HEK293 (cell line): ENCODE measurements at regions not wholly inside any gene's neighbourhood (a gene's known extent, or its start where the extent isn't known, plus 50 kb on each side); places are given as distances from the start of the nearest gene placed in this dataset.

Source experiments
- CTCF ChIA-PET: fragments of 350-600 bp; formaldehyde crosslinking; extraction: SDS; loops from one replicate; lab custom pipeline; 2021; ENCODE audit warnings: antibody characterized with exemption; lab: Yijun Ruan, JAX
- POLR2A ChIA-PET: fragments of 300-600 bp; formaldehyde crosslinking; extraction: SDS; loops from one replicate; lab custom pipeline; 2020; ENCODE audit warnings: antibody characterized with exemption, inconsistent platforms; lab: Yijun Ruan, JAX
- H3K27ac ChIP-seq: fragments of 200-500 bp; sonication (Bioruptor generic); 2 replicates; pipeline ENCODE4 v1.5.1; 2014; ENCODE audit warnings: low read depth, low read length, control low read depth, inconsistent platforms; ENCODE audit errors: extremely low read depth
- H3K36me3 ChIP-seq, 2 experiments: fragments of 200-500 bp in 1 of 2; sonication (Bioruptor generic) in 1 of 2; 1 replicate in 1 of 2; 2 replicates in 1 of 2; pipeline ENCODE4 v1.5.1; 2014 to 2017; ENCODE audit warnings: inconsistent platforms in 2 of 2, low read length in 2 of 2; ENCODE audit not compliant: control insufficient read depth in 2 of 2, insufficient read depth in 1 of 2
- H3K4me1 ChIP-seq: fragments of 200-500 bp; sonication (Bioruptor generic); 2 replicates; pipeline ENCODE4 v1.5.1; 2014; ENCODE audit warnings: mild to moderate bottlenecking, low read length, inconsistent platforms; ENCODE audit not compliant: control insufficient read depth, insufficient read depth
- H3K4me3 ChIP-seq: 2 replicates; pipeline ENCODE4 v1.5.1; 2011; ENCODE audit warnings: low read depth, mild to moderate bottlenecking, control low read depth, low read length, moderate library complexity
- H3K9me3 ChIP-seq: fragments of 200-500 bp; sonication (Bioruptor generic); 2 replicates; pipeline ENCODE4 v1.5.1; 2014; ENCODE audit warnings: low read depth, low read length, inconsistent platforms; ENCODE audit not compliant: control insufficient read depth, insufficient read depth
- GLIS1 ChIP-seq: fragments of 450-650 bp; formaldehyde crosslinking; IDR thresholded peaks from 2 replicates; pipeline ENCODE4 v1.5.1; 2016; ENCODE audit warnings: missing biosample characterization, missing genetic modification characterization
- GLIS2 ChIP-seq: fragments of 450-650 bp; formaldehyde crosslinking; IDR thresholded peaks from 2 replicates; pipeline ENCODE4 v1.5.1; 2016; ENCODE audit warnings: missing biosample characterization, missing genetic modification characterization
- PRDM1 ChIP-seq: fragments of 450-650 bp; formaldehyde crosslinking; IDR thresholded peaks from 2 replicates; pipeline ENCODE4; 2016; ENCODE audit warnings: missing biosample characterization, missing genetic modification characterization
- RBAK ChIP-seq: fragments of 450-650 bp; formaldehyde crosslinking; IDR thresholded peaks from 2 replicates; pipeline ENCODE4 v1.5.1; 2016; ENCODE audit warnings: missing biosample characterization, missing genetic modification characterization
- SCRT2 ChIP-seq: fragments of 450-650 bp; formaldehyde crosslinking; IDR thresholded peaks from 2 replicates; pipeline ENCODE4 v1.5.1; 2016; ENCODE audit warnings: missing biosample characterization, missing genetic modification characterization
- SETDB1 ChIP-seq: IDR thresholded peaks from one replicate; pipeline ENCODE4 v1.6.1; 2017; ENCODE audit warnings: mild to moderate bottlenecking, low read length, moderate library complexity, mixed read lengths; ENCODE audit not compliant: insufficient read length
- ZBTB7A ChIP-seq: fragments of 450-650 bp; formaldehyde crosslinking; IDR thresholded peaks from 2 replicates; pipeline ENCODE4 v1.5.1; 2016; ENCODE audit warnings: low read depth, missing biosample characterization, missing genetic modification characterization
- ZFHX2 ChIP-seq: fragments of 450-650 bp; formaldehyde crosslinking; conservative IDR thresholded peaks from 2 replicates; pipeline ENCODE4 v1.5.1; 2016; ENCODE audit warnings: missing biosample characterization, missing genetic modification characterization
- ZNF133 ChIP-seq: fragments of 450-650 bp; formaldehyde crosslinking; IDR thresholded peaks from 2 replicates; pipeline ENCODE4 v1.5.1; 2016; ENCODE audit warnings: missing biosample characterization, missing genetic modification characterization
- ZNF184 ChIP-seq: fragments of 450-650 bp; IDR thresholded peaks from 2 replicates; pipeline ENCODE4 v1.5.1; 2018; ENCODE audit warnings: missing biosample characterization, mild to moderate bottlenecking, missing genetic modification characterization
- ZNF354C ChIP-seq: fragments of 450-650 bp; formaldehyde crosslinking; IDR thresholded peaks from 2 replicates; pipeline ENCODE4 v1.5.1; 2016; ENCODE audit warnings: missing biosample characterization, missing genetic modification characterization, low read depth, borderline replicate concordance
- ZNF366 ChIP-seq: fragments of 450-650 bp; formaldehyde crosslinking; conservative IDR thresholded peaks from 2 replicates; pipeline ENCODE4 v1.5.1; 2016; ENCODE audit warnings: missing biosample characterization, missing genetic modification characterization
- ZNF426 ChIP-seq: fragments of 450-650 bp; formaldehyde crosslinking; IDR thresholded peaks from 2 replicates; pipeline ENCODE4 v1.5.1; 2017; ENCODE audit warnings: missing biosample characterization, missing genetic modification characterization, mild to moderate bottlenecking, inconsistent platforms, moderate library complexity
- ZNF585B ChIP-seq: fragments of 450-650 bp; formaldehyde crosslinking; IDR thresholded peaks from 2 replicates; pipeline ENCODE4 v1.5.1; 2016; ENCODE audit warnings: missing biosample characterization, missing genetic modification characterization
- ZNF596 ChIP-seq: fragments of 450-650 bp; IDR thresholded peaks from 2 replicates; pipeline ENCODE4 v1.5.0; 2018; ENCODE audit warnings: missing biosample characterization, mild to moderate bottlenecking, missing genetic modification characterization, moderate library complexity
- ZNF600 ChIP-seq: fragments of 450-650 bp; formaldehyde crosslinking; IDR thresholded peaks from 2 replicates; pipeline ENCODE4 v1.5.1; 2016; ENCODE audit warnings: missing biosample characterization, missing genetic modification characterization
- ZNF621 ChIP-seq: fragments of 450-650 bp; formaldehyde crosslinking; IDR thresholded peaks from 2 replicates; pipeline ENCODE4 v1.5.1; 2017; ENCODE audit warnings: missing biosample characterization, missing genetic modification characterization
- ZNF623 ChIP-seq: fragments of 450-650 bp; formaldehyde crosslinking; IDR thresholded peaks from 2 replicates; pipeline ENCODE4 v1.5.1; 2016; ENCODE audit warnings: missing biosample characterization, missing genetic modification characterization
- ZNF624 ChIP-seq: fragments of 450-650 bp; formaldehyde crosslinking; IDR thresholded peaks from 2 replicates; pipeline ENCODE4 v1.5.1; 2017; ENCODE audit warnings: missing biosample characterization, missing genetic modification characterization
- ZNF629 ChIP-seq: fragments of 450-650 bp; formaldehyde crosslinking; IDR thresholded peaks from 2 replicates; pipeline ENCODE4 v1.5.1; 2017; ENCODE audit warnings: missing biosample characterization, missing genetic modification characterization
- ZNF660 ChIP-seq: fragments of 450-650 bp; IDR thresholded peaks from 2 replicates; pipeline ENCODE4 v1.5.1; 2018; ENCODE audit warnings: missing biosample characterization, mild to moderate bottlenecking, missing genetic modification characterization
- ZNF670 ChIP-seq: fragments of 450-650 bp; formaldehyde crosslinking; IDR thresholded peaks from 2 replicates; pipeline ENCODE4 v1.5.1; 2016; ENCODE audit warnings: missing biosample characterization, missing genetic modification characterization, low read depth
- ZNF701 ChIP-seq: fragments of 450-650 bp; formaldehyde crosslinking; IDR thresholded peaks from 2 replicates; pipeline ENCODE4 v1.5.1; 2016; ENCODE audit warnings: missing biosample characterization, missing genetic modification characterization
- ZNF707 ChIP-seq: fragments of 450-650 bp; formaldehyde crosslinking; IDR thresholded peaks from 2 replicates; pipeline ENCODE4 v1.5.1; 2016; ENCODE audit warnings: missing biosample characterization, missing genetic modification characterization
- ZNF777 ChIP-seq: fragments of 450-650 bp; formaldehyde crosslinking; IDR thresholded peaks from 2 replicates; pipeline ENCODE4 v1.5.1; 2017; ENCODE audit warnings: missing biosample characterization, missing genetic modification characterization, borderline replicate concordance
- TF ChIP-seq, protein P1 (sequence below): fragments of 450-650 bp; formaldehyde crosslinking; IDR thresholded peaks from 2 replicates; pipeline ENCODE4 v1.5.1; 2016; ENCODE audit warnings: missing biosample characterization, missing genetic modification characterization
- TF ChIP-seq, protein P2 (sequence below): fragments of 450-650 bp; IDR thresholded peaks from 2 replicates; pipeline ENCODE4 v1.5.1; 2018; ENCODE audit warnings: missing biosample characterization, mild to moderate bottlenecking, missing genetic modification characterization
- TF ChIP-seq, protein P3 (sequence below): fragments of 450-650 bp; formaldehyde crosslinking; IDR thresholded peaks from 2 replicates; pipeline ENCODE4 v1.5.1; 2016; ENCODE audit warnings: missing biosample characterization, missing genetic modification characterization
- TF ChIP-seq, protein P4 (sequence below): fragments of 450-650 bp; formaldehyde crosslinking; IDR thresholded peaks from 2 replicates; pipeline ENCODE4 v1.5.1; 2016; ENCODE audit warnings: missing biosample characterization, missing genetic modification characterization

DNA sequence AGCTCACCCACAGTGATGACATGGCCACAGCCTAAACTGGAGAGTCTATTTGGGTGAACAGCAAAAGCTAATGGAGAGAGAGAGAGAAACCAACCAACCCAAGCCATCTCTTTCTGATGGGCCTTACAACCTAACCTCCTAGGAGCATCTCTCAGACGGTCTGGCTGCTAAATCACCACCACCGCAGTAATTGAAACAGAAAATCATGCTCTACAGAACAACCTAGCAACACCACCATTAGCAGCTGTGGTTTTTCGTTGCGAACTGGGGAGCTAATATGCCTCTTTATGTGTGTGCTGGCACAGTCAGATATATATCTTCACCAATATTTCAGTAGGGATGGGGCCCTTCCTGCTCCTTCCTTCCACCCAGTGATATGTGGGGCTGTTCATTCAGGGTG, 166.9 kb upstream of the PROK2 start (continued):
- TF ChIP-seq ZFHX2 (no peak), ZNF354C (tag by site-specific recombination) (no peak), ZBTB7A (tag by site-specific recombination) (no peak), ZNF600 (tag by site-specific recombination) (no peak), ZNF660 (tag by site-specific recombination) (no peak), ZNF621 (tag by site-specific recombination) (no peak), ZNF624 (no peak), ZNF585B (no peak), RBAK (no peak), ZNF707 (no peak)
- TF ChIP-seq, protein P1, sequence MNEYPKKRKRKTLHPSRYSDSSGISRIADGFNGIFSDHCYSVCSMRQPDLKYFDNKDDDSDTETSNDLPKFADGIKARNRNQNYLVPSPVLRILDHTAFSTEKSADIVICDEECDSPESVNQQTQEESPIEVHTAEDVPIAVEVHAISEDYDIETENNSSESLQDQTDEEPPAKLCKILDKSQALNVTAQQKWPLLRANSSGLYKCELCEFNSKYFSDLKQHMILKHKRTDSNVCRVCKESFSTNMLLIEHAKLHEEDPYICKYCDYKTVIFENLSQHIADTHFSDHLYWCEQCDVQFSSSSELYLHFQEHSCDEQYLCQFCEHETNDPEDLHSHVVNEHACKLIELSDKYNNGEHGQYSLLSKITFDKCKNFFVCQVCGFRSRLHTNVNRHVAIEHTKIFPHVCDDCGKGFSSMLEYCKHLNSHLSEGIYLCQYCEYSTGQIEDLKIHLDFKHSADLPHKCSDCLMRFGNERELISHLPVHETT (tag by site-specific recombination), result no peak
- TF ChIP-seq, protein P2, sequence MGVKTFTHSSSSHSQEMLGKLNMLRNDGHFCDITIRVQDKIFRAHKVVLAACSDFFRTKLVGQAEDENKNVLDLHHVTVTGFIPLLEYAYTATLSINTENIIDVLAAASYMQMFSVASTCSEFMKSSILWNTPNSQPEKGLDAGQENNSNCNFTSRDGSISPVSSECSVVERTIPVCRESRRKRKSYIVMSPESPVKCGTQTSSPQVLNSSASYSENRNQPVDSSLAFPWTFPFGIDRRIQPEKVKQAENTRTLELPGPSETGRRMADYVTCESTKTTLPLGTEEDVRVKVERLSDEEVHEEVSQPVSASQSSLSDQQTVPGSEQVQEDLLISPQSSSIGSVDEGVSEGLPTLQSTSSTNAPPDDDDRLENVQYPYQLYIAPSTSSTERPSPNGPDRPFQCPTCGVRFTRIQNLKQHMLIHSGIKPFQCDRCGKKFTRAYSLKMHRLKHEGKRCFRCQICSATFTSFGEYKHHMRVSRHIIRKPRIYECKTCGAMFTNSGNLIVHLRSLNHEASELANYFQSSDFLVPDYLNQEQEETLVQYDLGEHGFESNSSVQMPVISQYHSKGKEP, result no peak

DNA sequence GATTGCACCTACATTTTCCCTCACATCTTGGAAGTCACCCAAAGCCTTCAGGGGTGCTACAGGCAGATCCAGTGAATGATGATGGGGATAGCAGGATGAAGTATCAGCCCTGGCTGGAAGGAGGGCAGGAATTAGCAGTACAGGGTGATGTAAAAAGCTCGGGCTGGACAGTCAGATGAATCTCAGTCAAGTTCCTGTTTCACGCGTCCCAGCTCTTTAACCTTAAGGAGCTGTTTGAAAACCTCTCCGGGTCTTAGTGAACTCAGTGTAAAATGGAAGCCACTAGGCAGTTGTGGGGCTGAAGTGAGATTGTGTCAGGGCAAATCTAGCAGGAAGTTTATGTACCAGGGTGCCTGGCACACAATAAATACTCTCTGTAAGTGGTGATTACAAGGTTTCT, 166.4 kb upstream of the PROK2 start:
- no peak overlapping the region for H3K4me3 ChIP-seq
- ChIA-PET POLR2A (no interaction called here), CTCF (interaction anchor here (2.6 kb wide), 1 partner anchor 76 kb away, joined by 8 read pairs; no protein-coding TSS in a partner anchor)
- TF ChIP-seq ZNF707 (no peak), ZNF621 (tag by site-specific recombination) (no peak), SCRT2 (tag by site-specific recombination) (no peak), ZNF701 (tag by site-specific recombination) (no peak), ZNF670 (tag by site-specific recombination) (no peak), ZNF426 (tag by site-specific recombination) (no peak), GLIS1 (tag by site-specific recombination) (no peak), ZNF623 (no peak), ZNF184 (tag by site-specific recombination) (no peak), SETDB1 (no peak), ZNF366 (tag by site-specific recombination) (no peak), ZNF777 (no peak), GLIS2 (tag by site-specific recombination) (no peak), ZNF629 (tag by site-specific recombination) (no peak), PRDM1 (tag by site-specific recombination) (no peak), ZNF596 (tag by site-specific recombination) (no peak), ZNF133 (tag by site-specific recombination) (no peak)
- TF ChIP-seq, protein P3, sequence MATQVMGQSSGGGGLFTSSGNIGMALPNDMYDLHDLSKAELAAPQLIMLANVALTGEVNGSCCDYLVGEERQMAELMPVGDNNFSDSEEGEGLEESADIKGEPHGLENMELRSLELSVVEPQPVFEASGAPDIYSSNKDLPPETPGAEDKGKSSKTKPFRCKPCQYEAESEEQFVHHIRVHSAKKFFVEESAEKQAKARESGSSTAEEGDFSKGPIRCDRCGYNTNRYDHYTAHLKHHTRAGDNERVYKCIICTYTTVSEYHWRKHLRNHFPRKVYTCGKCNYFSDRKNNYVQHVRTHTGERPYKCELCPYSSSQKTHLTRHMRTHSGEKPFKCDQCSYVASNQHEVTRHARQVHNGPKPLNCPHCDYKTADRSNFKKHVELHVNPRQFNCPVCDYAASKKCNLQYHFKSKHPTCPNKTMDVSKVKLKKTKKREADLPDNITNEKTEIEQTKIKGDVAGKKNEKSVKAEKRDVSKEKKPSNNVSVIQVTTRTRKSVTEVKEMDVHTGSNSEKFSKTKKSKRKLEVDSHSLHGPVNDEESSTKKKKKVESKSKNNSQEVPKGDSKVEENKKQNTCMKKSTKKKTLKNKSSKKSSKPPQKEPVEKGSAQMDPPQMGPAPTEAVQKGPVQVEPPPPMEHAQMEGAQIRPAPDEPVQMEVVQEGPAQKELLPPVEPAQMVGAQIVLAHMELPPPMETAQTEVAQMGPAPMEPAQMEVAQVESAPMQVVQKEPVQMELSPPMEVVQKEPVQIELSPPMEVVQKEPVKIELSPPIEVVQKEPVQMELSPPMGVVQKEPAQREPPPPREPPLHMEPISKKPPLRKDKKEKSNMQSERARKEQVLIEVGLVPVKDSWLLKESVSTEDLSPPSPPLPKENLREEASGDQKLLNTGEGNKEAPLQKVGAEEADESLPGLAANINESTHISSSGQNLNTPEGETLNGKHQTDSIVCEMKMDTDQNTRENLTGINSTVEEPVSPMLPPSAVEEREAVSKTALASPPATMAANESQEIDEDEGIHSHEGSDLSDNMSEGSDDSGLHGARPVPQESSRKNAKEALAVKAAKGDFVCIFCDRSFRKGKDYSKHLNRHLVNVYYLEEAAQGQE (tag by site-specific recombination), result no peak
- TF ChIP-seq, protein P4, sequence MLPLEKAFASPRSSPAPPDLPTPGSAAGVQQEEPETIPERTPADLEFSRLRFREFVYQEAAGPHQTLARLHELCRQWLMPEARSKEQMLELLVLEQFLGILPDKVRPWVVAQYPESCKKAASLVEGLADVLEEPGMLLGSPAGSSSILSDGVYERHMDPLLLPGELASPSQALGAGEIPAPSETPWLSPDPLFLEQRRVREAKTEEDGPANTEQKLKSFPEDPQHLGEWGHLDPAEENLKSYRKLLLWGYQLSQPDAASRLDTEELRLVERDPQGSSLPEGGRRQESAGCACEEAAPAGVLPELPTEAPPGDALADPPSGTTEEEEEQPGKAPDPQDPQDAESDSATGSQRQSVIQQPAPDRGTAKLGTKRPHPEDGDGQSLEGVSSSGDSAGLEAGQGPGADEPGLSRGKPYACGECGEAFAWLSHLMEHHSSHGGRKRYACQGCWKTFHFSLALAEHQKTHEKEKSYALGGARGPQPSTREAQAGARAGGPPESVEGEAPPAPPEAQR (tag by site-specific recombination), result no peak
- H3K4me1 ChIP-seq, result 0 out of 2 replicates have a peak, but pooled peaks cover 5% of the 10 kb centered on the region
- no peaks in the 10 kb centered on the region for H3K9me3 ChIP-seq
- H3K27ac ChIP-seq, result no peak overlapping the region
- H3K36me3 ChIP-seq, result no peaks in the 10 kb centered on the region
